ENCODE measurements at regions not wholly inside any gene's neighbourhood (a gene's known extent, or its start where the extent isn't known, plus 50 kb on each side); places are given as distances from the start of the nearest gene placed in this dataset.

GRCh38 chr4:31106419-31106818 lies 386.2 kb downstream of the PCDH7 start:
- TF ChIP-seq CTCF (IDR thresholded peaks at IDR 0.05) (no peak), POLR2A (IDR thresholded peaks at IDR 0.05) (no peak), POLR2AphosphoS5 (IDR thresholded peaks at IDR 0.05) (no peak)

Measured in stomach (tissue), 4 donors.